GM19397 (cell line): ENCODE measurements at regions not wholly inside any gene's neighbourhood (a gene's known extent, or its start where the extent isn't known, plus 50 kb on each side); places are given as distances from the start of the nearest gene placed in this dataset.
A peak's percentile ranks its signal among the peaks of the same experiment; 100 is the strongest.

Experiments used
- ATAC-seq: cut with Tn5 transposase; IDR thresholded peaks from one replicate; pipeline ENCODE4 v1.9.1; 2021; ENCODE audit warnings: mild to moderate bottlenecking, moderate library complexity; ENCODE audit not compliant: unreplicated experiment

DNA sequence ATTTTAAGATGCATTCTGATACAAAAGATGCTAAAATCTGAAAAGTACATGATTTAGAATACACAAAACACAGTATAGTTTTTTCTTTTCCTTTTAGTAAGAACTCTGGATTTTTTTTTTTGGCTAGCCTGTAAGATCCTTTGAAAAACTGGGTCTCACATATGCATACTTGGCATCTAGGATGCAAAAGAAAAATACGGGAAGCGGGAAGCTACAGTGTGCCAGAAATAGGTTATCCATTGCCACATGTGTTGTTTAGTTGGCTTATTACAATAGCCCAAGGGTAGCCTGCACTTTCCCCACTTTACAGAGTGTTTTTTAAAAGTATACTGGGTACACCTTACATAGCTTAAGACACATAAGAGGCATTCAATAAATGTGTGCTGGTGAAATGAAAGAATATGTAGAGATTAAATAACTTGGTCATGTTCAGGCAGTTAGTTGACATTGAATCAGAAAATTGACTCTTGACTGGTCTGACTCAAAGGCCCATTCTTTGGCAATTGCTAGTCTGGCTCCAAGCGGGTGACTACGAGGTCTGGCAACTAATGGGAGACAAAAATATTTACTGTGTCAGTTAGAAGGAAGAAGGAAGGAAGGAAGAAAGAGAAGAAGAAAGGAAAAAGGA lies 286.8 kb upstream of the TRIB2 start:
- no peak for ATAC-seq

DNA sequence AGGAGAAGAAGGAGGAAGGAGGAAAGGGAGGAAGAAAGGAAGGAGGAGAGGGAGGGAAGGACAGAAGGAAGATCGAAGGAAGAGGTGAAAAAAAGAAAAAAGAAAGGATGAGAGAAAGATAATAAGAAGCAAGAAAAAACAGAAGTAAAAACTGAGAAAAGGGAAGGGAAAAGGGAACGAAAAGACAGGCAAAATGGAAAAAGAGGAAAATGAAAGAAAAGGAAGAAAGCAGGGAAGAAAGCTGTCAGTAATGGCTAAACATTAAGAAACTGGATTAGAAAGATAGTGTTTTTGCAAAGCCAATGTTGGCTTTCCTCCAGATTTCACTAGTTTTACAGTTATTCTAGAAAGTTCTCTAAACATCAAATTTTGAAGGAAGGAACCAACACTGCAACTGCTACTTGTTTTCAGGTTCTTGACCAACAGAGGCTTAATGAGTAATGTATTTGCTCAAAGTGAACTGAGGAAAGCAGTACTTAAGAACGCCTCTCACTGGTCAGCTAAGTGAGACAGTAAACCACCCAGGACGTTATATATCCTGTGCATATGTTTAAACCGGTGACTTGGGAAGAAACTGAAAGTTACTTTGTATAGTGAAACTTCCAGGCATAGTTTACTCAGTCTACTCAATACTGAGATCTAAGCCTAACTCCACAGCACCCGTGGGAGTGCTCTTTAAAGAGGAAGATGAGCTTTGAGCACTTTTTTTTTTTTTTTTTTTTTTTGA lies 286.2 kb upstream of the TRIB2 start:
- ATAC-seq = peak; percentile 98

DNA sequence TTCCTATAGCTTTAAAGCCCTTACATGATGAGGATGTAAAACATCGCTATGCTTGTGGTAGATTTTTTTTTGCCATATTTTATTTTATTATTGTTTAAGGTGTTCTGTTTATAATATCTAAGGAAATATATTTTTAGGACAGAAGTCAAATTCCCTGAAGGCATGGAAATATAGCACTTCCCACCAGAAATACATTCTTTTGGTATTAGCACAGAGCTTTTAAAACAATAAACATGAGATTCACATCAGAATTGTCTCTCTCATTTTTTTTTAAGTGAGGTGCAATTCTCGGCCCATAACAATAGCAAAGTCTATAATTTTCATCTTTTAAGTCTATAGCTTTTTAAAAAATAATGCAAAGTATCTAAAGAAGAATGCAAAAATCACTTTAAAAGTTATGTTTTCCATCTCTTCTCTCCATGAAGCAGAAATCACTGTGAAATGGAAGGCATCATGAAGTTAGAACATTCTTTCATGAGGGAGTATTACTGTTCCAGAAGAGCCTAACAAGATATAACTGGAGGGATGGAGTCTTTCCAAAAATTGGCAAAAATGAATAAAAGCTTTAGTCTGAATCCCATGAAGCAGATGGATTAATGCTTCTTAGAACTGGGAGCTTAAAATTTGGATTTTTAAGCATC lies 283.6 kb upstream of the TRIB2 start:
- ATAC-seq = no peak

DNA sequence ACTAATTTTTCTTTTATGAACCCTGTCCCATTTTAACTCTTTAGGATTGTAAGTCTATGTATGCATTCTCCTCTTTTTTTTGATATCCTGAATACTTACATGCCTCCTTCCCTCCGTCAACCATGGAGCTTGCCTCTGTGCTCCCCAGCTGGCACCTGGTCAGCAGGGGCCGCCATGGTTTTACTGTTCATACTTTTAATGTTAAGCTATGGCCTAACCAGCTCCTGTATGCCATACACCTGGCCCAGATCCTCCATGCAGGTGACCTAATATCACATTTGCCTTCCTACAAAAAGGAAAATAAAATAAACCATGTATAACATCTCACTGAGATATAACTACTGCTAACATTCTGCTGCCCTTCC lies 283.1 kb upstream of the TRIB2 start:
- ATAC-seq = no peak

DNA sequence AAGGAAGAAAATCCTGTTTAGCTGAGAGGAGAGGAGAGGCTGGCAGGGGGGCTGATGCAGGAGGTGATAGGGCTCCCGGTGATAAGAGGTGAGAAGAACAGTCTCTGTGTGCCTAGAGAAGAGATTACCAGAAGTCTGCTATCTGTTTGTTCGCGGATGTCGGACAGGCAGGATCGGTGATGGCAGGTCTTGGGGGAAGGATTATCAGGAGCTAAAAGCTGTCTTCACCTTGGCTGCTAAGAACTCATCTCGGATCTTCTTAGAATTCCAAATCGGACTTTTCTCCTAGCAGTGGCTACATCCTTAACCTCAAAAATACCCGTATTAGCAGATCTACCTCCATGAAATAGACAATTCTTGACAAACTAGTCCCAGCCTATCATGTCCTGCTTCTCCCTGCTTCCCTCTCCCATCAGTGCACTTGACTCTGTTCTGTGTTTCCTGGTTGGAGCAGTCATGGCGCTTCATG lies 282.1 kb upstream of the TRIB2 start:
- no peak for ATAC-seq

DNA sequence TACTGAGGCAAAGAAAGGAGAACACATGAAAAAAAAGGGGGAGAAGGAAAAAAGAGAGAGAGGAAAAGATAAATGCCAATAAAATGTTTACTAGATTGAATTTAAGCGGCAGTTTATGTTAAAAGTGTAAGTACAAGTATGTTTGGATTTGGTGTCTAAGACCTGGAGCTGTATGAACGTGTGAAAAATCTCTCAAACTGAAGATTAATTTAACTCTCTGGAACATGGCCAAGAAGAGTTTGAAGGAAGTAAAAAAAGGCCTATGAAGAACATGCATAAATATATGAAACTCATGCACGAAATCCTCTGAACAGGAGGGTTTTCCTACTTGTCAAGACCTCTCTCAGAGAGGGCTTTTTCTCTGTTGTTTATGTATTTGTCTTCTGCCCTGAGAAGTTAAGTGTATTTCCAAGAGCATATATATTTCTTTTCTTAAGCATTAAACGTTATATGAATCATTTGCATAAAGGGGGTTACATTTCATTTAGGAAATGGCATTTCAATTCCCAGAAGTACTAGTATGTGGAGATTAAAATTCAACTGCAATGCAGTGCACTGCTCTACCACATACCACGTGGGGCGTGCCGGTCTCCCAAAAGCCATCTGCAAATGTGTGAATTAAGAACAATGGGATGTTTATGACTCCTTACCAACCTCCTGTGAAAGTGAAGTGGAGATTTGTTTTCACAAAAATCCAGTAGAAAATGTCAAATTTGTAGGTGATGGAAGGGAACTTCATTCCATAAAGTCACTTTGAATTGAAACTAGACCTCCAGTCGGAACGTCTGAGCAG lies 281.1 kb upstream of the TRIB2 start:
- no peak for ATAC-seq

DNA sequence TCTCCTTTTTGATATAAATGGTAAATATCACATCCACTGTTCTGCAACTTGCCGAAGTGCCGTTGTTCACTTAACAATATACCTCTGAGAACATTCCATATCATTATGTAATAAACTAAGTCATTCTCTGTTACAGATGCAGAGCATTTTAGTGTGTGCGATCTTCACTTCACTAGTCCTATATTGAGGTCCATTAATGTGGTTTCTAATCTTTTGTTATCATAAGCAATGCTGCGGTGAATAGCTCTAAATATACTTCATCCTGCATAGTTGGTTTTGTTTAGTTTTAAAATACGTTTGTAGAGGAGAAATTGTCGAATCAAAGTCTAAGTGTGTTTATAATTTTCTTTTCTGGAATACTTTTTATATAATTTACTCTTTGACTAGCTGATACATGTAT lies 280.3 kb upstream of the TRIB2 start:
- ATAC-seq = no peak

DNA sequence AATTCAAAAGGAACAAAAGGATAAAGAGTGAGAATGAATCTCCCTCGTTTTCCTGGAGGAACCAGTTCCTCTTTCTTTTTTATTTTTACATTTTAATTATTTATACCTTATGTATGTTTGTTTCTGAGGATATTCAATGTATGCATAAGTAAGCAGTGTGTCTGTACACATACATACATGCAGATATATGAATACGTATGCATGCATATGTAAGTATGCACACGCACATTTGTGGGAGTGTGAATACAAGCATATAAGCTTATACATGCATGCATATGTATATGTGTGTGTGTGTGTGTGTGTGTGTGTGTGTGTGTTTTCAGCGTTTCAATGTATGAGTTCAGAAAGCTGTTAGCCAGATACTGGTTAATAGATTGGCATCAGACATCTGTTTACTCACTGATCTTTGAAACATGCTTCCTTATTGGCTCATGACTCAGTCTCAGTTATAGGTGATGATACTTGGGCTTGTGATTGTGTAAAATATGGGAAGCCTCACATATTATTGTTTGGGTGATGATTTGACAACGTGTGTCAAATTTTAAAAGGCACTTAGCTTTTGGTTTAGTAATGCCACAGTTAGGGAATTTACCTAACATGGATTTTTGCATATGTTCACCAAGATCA lies 279.7 kb upstream of the TRIB2 start:
- ATAC-seq = no peak

DNA sequence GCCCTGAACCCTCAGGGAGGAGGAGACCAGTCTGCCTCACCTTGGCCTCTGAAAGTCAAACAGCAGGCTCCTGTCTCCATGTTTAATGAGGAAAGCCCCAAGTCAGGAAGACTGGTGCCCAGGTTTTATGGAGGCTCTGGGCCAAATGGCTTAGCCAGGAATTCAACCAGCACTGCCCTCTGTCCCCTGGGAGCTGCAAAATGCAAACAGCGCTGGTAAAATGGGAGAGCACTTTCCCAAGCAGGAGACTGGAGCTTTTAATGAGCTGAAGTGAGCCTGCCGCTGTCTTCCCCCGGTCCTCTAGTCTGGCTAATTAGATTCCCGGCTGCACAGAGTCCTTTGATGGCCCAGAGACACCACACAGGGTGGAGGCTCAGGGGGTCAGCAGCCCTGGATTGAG lies 276.0 kb upstream of the TRIB2 start:
- ATAC-seq = no peak

DNA sequence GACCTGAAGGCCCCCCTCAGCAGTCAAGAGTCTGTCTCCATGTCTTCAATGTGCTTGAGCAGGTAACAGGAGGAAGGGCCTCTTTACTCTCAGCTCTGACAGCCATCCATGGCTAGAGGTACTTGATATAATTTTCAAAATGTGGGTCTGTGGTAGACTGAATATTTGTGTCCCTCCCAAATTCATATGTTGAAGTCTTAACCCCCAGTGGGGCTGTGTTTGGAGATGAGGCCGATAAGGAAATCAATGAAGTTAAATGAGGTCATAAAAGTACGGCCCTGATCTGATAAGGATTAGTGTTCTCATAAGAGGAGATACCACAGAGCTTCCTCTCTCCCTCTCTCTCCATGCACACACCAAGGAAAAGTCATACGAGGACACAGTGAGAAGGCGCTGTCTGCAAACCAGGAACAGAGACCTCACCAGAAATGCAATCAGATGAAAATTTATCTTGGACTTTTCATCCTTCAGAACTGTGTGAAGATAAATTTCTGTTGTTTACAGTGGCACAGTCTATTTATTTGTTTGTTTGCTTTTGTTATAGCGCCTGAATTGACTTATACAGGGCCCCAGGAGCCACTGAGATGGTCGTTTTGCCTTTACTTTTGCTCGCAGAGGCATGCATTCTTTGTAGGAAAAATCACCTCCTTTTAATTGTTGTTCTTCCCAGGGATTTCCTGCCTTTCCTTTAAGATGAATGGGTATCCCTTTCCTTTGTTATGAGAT lies 274.8 kb upstream of the TRIB2 start:
- ATAC-seq = no peak

DNA sequence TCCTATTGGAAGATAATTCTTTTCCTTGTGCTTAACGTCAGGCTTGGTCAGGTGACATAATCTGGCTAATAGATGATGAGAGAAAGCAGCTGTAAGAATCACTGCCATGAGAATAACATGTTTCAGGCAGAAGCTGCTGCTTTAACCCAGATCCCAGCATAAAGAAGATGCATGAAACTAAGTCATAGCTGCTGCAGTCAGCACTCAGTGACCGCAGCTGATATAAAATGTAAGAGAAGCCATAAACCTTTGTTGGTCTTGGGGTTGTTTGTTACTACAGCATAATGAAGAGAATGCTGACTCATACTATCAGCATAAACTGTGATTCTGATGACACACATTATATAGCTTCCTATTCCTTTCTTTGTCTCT lies 274.3 kb upstream of the TRIB2 start:
- ATAC-seq = no peak

DNA sequence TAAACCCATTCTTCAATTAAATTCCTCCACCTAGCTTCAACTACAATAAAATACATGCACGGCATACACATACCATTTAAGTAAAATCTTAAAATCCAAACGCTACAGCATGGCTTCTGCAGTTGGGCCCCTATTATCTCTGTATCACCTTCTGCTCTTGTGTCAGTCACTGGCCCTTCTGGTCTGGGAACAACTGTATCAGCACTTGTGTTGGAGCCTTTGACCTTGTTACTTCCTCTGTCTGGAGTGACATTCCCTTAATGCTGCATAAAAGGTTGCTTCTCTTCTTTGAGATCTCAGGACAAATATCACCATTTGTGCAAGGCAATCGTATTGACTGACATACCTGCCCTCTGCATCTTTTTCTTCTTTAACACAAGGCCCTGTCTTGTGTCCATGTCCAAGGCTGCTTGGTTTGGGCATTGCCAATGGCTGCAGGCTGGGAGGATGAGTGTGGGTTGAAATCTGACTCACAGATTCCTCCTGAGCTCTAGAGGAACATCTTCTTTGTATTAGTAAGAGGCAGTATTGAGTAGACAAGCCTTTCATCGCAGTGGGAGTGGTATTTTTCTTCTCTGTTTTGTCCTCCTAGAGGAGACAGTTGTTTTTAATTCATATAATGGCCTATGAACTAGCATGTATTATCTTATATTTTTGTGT lies 267.8 kb upstream of the TRIB2 start:
- ATAC-seq = no peak

DNA sequence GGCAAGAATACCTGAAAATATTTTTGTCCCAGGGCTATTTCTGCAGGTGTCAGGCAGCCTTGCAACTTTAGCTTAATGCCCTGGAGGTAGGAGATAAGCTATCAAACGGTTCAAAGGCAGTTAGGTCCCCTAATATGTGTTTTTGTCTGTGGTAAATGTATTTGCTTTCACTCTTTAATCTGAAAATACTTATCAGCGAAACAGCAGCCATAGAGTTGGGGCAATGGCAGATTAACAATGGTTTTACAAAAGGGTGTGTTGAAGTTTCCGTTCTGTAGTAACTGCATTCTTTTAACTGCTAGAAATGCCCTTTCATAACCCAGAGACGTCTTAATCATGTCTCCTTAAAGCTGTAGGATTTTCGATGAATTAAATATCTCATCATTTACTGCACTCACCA lies 265.0 kb upstream of the TRIB2 start:
- no peak for ATAC-seq

DNA sequence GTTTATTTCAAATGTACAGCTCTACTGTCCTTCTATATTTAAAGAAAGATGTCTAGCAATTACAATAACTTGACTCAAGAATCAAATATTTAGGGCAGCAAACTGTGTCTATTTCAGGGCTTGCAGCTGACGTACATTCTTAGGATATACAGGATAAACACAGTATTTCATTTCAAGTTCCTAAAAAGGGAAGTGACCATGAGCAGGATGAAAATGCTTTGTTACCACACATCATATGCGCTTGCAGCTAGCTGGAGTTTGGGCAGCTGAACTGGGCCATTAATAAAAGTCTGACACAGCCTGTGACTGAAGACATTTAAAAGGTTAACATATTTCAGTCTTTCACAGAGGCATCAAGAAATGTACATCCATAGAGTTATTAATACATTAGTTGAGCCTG lies 264.6 kb upstream of the TRIB2 start:
- ATAC-seq = no peak

DNA sequence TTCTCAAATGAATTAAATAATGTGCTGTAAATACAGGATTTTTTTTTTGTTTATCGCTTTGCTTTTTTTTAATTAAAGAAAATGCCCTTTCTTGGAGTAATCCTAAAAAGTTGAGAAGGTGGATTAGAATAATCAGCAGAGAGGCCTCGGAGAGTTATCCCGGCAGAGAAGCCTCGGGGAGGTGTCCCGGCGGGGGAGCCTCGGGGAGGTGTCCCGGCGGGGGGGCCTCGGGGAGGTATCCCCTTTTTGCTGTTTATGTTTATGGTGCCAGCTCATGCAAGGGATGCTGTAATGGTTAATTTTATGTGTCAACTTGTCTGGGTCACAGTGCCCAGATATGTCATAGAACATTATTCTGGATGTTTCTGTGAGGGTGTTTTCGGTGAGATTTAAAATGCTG lies 263.0 kb upstream of the TRIB2 start:
- no peak for ATAC-seq

DNA sequence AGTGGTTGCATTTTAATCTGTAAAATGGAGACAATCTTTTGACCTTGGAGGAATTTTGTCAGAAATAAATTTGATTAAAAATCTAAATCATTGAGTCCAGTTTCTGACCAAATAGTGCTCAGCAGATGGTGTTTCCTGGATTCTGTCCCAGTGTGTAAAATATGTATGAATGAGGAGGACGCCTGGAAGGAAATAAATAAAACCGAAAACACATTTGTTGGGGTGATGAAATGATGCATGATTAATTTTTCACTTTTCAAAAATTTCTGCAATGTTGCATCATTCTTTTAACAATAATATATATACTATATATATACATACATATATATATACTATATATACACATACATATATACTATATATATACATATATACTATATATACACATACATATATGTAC lies 261.1 kb upstream of the TRIB2 start:
- no peak for ATAC-seq

DNA sequence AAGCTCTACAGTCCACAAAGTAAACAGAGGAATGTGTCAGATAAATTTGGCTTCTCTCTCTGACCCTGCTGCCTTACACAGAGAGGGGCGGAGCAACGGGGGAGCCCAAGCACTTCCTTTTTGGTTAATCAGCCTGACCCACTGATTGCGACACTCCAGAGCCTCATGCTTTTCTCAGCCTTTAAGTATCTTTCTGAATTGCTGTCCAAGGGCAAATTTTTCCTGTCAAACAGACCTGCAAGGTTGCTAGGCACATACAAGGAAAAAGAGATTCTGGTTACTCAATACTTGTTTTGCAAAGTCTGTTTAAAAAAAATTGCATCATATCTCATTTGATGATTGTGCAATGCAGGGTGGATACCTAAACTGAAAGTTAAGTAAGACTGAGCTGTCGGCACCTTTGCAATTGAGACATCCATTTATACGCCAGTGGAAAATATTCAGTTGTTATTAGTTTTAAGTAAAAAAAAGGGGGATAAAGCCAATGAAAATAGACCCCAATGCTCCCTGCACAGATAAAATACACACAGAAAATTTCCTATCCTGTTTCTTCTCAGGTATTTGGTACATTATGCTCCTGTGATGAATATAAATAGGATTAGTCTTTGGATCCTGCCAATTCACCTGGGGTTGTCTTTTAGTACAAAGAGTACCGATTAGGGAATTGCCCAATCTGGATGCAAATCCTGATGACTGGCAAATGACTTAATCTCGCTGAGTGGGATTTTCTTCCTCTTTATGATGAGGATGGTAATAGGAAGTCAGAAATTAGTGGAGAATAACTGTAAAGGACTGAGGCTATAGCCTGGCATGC lies 260.2 kb upstream of the TRIB2 start:
- peak; percentile 91 for ATAC-seq

DNA sequence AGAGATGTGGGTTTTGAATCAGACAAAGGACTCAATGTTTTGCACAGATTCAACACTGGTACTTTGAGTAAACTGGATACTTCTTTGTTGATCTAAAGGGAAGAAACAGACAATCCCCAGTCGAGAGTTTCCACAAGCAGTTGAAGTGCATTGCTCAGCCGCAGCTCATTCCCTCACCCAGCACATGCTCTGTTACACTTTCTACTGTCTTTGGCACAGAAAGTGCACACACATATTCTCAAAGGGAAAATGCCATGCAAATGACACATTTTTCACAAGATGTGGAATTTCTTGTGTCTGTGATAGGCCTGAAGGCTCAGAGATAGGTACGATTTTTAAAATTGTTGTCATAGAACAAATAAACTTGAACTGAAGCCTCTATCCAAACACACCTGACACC lies 258.9 kb upstream of the TRIB2 start:
- ATAC-seq = no peak

DNA sequence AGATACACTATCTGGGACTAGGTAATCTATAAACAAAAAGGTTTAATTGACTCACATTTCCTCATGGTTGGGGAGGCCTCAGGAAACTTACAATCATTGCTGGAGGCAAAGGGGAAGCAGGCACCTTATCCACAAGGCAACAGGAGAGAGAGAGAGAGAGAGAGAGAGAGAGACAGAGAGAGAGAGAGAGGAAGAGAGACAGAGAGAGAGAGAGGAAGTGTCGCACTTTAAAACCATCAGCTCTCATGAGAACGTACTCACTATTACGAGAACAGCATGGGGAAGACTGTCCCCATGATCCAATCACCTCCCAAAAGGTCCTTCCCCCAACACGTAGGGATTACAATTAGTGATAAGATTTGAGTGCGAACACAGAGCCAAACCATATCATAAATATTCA lies 253.5 kb upstream of the TRIB2 start:
- ATAC-seq = no peak
